Activated CD8-positive, alpha-beta memory T cell treated with anti-CD3 and anti-CD28 coated beads for 36 hours (primary cell): ENCODE measurements at regions not wholly inside any gene's neighbourhood (a gene's known extent, or its start where the extent isn't known, plus 50 kb on each side); places are given as distances from the start of the nearest gene placed in this dataset.
"Not testable (repeated sequence)": the region's sequence is repeated elsewhere in the genome, so short reads cannot be mapped to it uniquely, and the experiment has no call there.

ENCODE experiments used
- CTCF ChIA-PET: fragments of 350-600 bp; sonication (Branson Sonifier 250); formaldehyde crosslinking; loops from one replicate; lab custom pipeline; 2021; ENCODE audit warnings: antibody characterized with exemption; lab: Charles Lee
- POLR2A ChIA-PET: fragments of 350-600 bp; sonication (Branson Sonifier 250); formaldehyde crosslinking; loops from one replicate; lab custom pipeline; 2021; ENCODE audit warnings: antibody characterized with exemption; lab: Charles Lee

DNA sequence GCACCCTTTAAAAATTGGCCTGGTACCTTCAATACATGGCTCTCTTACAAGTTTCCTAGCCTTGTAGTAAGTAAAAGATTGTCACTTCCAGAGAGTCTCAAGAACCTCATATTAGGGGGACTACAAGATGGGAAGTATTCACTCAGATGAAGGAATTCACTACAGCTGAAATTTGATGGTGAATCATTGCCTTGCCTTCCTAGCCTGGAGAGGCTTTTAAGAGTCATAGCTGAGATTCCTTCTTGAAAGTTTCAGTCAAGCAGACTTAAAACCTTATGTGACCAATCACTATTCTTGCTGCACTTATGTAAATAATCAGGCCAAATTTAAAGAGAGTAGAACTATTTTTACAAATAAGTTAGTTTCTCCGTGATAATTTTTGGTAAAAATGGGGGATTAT is 451.6 kb downstream of the TRHDE start:
- POLR2A ChIA-PET = no interaction called here

GRCh38 chr12:72729451-72730010 is 457.4 kb downstream of the TRHDE start:
- CTCF ChIA-PET = no interaction called here
- POLR2A ChIA-PET = no interaction called here

More for the DNA sequence above, 451.6 kb downstream of the TRHDE start:
- CTCF ChIA-PET = no interaction called here

- ChIA-PET POLR2A (no interaction called here), CTCF (no interaction called here)
Measured at GRCh38 chr12:72734581-72734980, 462.4 kb downstream of the TRHDE start.

DNA sequence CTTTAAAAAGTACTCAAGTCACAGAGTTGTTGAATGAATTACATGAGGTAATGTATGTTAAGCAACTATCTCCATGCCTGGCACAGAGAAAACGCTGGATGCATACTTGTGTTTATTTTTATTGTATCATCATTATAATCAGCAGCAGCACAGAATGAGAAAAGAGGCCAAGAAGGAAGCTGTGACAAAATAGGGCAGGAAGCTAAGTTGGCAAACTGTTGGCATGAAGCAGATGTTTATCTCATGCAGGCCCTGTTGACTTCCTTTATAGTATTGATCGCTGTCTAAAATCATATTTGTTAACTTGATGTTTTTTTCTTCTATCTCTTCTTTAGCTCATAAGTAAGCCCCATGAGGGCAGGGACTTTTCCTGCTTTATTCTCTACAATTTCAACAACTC is 466.6 kb downstream of the TRHDE start:
- POLR2A ChIA-PET = no interaction called here
- CTCF ChIA-PET = no interaction called here

GRCh38 chr12:72740064-72740463 is 467.9 kb downstream of the TRHDE start:
- CTCF ChIA-PET = no interaction called here
- POLR2A ChIA-PET = no interaction called here

DNA sequence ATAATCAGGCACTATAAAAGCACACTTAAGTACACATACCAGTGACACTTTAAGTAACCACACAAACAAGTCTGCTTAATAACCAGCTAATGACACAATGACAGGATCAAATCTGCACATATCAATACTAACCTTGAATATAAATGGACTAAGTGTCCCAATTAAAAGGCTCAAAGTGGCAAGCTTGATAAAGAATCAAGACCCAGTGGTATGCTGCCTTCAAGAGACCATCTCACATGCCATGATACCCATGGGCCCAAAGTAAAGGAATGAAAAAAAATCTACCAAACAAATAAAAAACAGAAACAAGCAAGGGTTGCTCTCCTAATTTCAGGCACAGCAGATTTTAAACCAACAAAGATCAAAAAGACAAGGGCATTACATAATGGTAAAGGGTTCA is 470.4 kb downstream of the TRHDE start:
- POLR2A ChIA-PET = no interaction called here
- CTCF ChIA-PET = no interaction called here

- ChIA-PET CTCF (no interaction called here), POLR2A (no interaction called here)
Measured at GRCh38 chr12:72746048-72746447, 473.9 kb downstream of the TRHDE start.

DNA sequence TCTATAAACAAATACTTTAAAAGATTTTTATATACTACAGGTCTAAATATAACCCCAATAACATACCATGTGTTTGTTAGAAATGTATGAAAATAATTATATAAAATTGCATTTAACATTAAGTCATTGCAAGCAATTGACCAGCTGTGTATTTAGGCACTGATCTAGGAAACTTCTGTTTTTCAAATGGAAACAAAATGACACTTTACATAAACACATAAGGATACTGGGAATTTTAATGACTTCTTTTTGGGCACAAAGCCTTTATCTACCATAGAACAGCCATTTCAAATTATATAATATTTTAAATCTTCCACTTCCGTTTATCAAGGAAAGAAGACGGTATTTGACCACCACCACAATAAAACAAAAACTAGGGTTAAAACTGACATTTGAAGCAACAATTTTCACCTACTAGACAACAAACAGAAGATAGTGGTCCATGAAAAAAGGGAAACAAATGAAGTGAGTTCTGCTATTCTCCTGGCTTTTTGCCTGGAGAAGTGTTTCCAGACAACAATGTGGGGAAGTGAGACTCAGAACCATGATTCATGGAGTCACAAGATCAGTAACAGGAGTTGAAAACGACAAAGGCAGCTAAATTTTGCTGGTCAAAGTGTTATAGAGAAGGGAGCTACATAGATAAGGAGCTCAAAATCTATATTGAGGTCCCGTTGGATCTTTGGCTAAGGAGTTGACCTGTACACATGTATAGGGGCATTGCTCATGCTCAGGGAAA is 475.1 kb downstream of the TRHDE start:
- POLR2A ChIA-PET = no interaction called here
- CTCF ChIA-PET = no interaction called here

DNA sequence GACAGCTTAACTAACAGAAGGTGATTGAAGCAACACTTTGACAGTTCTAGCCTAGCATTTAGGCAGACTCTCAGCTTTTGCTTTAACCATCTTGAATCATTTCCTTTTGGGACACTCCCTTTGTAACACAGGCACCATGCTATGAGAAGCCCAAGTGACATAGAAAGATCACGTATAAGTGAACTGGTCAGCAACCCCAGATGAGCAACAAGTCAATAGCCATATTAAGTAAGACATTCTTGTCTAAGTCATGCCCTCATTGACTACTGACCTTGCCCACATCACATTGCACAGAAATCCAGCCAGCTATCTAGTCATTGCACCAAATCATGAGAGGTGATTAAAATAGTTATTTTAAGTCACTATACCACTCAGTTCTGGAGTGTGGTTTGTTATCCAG is 476.8 kb downstream of the TRHDE start:
- ChIA-PET CTCF (no interaction called here), POLR2A (no interaction called here)

DNA sequence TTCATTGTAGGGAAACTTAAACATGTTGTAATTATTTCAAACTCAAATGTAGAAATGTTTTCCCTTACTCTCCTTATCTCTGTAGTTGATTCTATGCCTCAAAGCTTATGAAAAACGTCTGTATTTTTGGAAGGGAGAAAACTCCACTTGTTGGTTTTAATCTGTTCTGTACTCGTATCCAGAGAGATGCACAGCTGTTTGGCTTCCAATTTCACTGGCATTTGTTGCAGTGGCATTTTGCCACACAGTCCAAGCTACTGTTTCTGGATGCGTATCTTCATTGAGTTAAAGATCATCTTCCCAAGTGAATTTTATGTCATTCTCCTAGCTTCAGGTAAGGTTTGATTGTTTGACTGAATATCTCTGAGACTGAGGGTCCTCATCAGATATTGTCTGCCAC is 481.4 kb downstream of the TRHDE start:
- CTCF ChIA-PET = no interaction called here
- POLR2A ChIA-PET = no interaction called here

DNA sequence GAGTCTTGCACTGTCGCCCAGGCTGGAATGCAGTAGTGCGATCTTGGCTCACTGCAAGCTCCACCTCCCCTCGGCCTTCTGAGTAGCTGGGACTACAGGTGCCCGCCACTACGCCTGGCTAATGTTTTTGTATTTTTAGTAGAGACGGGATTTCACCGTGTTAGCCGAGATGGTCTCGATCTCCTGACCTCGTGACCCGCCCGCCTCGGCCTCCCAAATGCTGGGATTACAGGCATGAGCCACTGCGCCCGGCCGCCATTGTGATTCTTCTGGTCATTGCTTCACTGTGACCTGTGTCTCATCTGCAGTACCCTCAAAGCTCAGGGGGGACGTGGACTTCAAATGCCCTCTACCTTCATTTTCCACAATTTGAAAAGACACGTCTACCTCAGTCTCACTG is 481.9 kb downstream of the TRHDE start:
- CTCF ChIA-PET, POLR2A ChIA-PET: not testable (repeated sequence)

DNA sequence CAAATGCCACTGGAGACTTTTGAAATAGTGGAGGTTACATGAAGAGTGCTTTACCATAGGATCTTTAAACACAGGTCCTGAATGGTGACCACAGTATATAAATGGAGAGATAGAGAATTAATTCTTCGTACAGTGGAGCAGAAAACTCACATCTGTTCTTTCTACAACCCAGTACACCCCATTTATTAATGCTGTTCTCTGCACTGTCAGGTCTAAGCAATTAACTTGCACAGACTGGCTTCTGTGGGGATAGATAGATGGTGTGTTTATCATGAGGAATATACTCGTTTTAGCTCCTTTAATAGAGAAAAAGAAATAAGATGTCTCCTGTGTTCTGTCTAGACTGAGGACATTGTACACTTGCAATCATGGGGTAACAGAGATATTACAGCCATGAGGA is 494.3 kb downstream of the TRHDE start:
- CTCF ChIA-PET = no interaction called here
- POLR2A ChIA-PET = no interaction called here

GRCh38 chr12:72774023-72774422 is 501.9 kb downstream of the TRHDE start:
- POLR2A ChIA-PET = no interaction called here

GRCh38 chr12:72777806-72778205 is 505.6 kb downstream of the TRHDE start:
- CTCF ChIA-PET = no interaction called here
- POLR2A ChIA-PET = no interaction called here

More at GRCh38 chr12:72774023-72774422, 501.9 kb downstream of the TRHDE start:
- CTCF ChIA-PET = no interaction called here

GRCh38 chr12:72790273-72790672 is 518.1 kb downstream of the TRHDE start:
- ChIA-PET CTCF (no interaction called here), POLR2A (no interaction called here)

GRCh38 chr12:72792889-72793288 is 520.7 kb downstream of the TRHDE start:
- ChIA-PET POLR2A (no interaction called here), CTCF (no interaction called here)

DNA sequence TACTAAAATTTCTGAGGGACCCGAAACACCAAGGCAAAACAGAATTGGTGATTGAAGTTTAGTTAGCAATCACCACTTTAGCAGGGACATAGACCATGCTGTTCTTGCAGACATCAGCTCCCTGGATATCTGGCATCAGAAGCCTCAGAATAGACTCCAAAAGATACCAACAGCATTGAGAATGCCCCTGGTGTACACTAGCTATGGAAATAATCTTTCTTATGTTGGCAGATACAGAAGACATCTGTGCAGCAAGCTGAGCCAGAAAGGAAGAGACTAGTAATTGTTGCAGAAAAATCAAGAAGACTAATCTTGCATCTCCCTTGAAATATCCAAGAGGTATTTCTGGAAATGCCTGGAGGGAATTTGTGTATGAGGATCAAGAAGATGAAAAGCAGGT is 521.6 kb downstream of the TRHDE start:
- ChIA-PET POLR2A (no interaction called here), CTCF (no interaction called here)

- ChIA-PET POLR2A (no interaction called here), CTCF (no interaction called here)
Measured at GRCh38 chr12:72815421-72815820, 543.3 kb downstream of the TRHDE start.

DNA sequence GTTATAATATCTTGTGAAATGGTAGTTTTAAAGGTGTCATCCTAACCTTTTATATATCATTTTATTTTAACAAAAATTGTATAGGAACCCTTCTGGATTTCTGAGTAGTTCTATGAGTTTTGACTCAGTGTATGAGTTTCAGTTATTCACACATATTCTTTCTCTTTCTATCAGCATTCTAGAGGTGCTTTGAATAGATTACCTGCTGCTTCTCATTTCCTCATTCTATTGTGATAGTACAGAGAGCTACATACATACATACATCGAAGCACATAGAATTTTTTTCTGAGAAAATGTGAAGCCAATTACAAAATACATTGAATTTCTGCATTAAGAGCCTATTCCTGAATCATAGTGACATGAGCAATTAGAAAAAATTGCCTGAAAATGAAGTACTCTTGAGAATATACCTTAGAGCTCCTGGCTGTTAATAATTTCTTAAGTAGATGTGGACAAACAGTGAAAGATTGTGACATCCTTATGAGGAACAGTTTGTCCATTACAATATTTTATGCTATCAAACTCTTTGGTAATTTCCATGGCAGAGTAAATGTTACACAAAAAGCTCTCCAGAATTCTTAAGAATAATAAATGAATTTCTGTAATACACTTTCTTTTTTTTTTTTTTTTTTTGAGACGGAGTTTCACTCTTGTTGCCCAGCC is 556.6 kb downstream of the TRHDE start:
- ChIA-PET CTCF (no interaction called here), POLR2A (no interaction called here)

GRCh38 chr12:72829838-72830237 is 557.7 kb downstream of the TRHDE start:
- CTCF ChIA-PET = no interaction called here
- POLR2A ChIA-PET = no interaction called here

GRCh38 chr12:72832024-72832423 is 559.9 kb downstream of the TRHDE start:
- POLR2A ChIA-PET = no interaction called here
- CTCF ChIA-PET = no interaction called here
